GM18867 (cell line): ENCODE measurements at regions not wholly inside any gene's neighbourhood (a gene's known extent, or its start where the extent isn't known, plus 50 kb on each side); places are given as distances from the start of the nearest gene placed in this dataset.

ENCODE experiments used
- ATAC-seq: cut with Tn5 transposase; IDR thresholded peaks from one replicate; pipeline ENCODE4 v1.9.1; 2021; ENCODE audit warnings: mild to moderate bottlenecking, moderate library complexity; ENCODE audit not compliant: unreplicated experiment

- ATAC-seq, result no peak
Observed at GRCh38 chr2:12074845-12075217, 328.4 kb downstream of the LPIN1 start.

DNA sequence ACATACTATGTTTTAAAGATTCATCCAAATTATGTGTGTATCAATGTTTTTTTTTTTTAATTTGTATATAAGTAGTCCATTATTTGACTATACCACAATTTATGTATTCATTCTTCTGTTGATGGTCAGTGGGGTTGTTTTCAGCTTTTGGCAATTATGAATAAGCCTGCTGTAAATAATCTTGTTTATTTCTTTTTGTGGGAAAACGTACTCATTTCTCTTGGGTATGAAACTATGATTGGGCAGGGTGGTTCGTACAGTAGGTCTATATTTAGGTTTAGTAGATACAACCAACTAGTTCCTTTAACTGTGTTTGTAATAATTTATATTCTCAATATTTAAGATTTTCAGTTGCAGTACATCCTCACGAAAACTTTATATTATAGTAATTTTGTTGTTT is 329.2 kb downstream of the LPIN1 start:
- no peak for ATAC-seq

DNA sequence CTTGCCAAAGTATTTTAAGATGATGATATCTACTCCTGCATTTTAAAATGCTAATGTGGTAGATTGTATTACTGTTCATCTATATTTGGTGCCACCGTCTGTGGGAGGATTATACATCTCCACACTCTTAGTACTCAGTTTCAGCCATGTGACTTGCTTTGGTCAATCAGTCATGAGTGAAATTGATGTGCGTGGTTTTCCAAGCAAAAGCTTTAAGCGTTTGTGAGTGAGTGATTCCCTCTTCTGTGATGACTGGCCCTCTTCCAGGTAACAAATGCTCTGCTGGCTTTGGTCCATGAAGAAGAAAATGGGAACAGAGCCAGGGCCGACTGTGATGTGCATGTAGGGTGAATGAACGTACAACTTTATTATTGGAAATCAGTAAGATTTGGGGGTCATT is 330.4 kb downstream of the LPIN1 start:
- no peak for ATAC-seq

- ATAC-seq, result no peak
Observed at GRCh38 chr2:12080360-12080759, 333.9 kb downstream of the LPIN1 start.

DNA sequence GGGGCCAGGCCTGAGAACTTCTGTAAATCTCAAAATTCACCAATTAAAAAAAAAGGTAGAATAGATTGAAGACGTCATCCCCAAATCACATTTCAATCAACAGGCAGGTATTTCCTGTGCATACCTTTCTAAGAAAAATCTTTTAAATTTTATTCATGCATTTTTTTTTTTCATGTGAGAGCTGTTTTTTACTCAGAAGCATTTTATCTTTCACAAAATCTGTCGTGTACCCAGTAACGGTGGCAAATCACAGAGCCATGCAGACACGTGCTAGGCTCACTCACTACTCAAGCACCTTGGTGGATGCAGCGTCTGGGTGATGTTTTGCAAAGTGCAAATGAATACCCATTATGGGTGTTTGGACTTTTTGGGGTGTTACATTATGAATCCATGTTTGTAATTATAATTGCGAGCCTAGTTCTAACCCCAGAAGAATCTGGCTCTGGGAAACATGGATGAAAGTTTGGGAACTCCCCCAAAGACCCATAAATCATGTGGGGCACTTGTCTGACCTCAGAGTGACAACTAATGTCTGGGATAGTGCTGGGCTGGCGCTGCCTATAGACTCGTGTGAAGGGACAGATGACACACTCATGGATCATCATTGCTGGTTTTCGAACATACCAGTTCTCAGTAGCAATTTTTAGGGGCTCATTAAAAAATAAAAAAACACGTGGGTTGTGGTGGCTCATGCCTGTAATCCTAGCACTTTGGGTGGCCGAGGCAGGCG is 335.2 kb downstream of the LPIN1 start:
- ATAC-seq, result no peak

- ATAC-seq, result no peak
Observed at GRCh38 chr2:12083081-12083581, 336.7 kb downstream of the LPIN1 start.

DNA sequence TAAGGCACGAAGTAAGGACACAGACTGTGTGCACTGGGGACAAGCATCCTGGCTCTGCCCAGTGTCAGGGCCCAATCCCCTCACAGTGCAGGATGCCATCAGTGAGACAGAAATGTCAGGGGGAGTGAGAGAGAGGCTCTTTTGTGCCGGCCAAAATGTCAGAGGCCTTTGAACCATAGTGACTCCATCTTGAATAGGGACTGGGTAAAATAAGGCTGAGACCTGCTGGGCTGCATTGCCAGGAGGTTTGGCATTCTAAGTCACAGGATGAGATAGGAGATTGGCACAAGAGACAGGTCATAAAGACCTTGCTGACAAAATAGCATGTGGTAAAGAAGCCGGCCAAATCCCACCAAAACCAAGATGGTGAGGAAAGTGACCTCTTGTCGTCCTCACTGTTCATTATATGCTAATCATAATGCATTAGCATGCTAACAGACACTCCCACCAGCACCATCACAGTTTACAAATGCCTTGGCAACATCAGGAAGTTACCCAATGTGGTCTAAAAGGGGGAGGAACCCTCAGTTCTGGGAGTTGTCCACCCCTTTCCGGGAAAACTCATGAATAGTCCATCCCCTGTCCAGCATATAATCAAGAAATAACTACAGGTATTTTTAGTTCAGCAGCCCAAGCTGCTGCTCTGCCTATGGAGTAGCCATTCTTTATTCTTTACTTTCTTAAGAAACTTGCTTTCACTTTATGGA is 337.4 kb downstream of the LPIN1 start:
- no peak for ATAC-seq

DNA sequence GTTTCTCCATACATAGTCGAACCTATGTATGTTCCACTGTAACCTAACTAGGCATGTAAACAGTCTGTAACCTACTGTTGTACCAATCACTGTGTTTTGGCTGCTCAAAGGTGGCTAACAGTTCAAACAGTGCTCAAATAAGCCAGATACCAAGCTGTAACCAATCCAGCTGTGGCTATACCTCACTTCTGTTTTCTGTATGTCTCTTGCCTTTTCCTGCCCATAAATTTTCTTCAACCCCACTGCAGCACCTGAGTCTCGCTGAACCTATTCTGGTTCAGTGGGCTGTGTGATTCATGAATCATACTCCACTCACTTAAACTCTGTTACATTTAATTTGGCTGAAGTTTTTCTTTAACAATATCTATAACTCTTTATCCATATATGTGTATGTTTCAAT is 340.7 kb downstream of the LPIN1 start:
- no peak for ATAC-seq

DNA sequence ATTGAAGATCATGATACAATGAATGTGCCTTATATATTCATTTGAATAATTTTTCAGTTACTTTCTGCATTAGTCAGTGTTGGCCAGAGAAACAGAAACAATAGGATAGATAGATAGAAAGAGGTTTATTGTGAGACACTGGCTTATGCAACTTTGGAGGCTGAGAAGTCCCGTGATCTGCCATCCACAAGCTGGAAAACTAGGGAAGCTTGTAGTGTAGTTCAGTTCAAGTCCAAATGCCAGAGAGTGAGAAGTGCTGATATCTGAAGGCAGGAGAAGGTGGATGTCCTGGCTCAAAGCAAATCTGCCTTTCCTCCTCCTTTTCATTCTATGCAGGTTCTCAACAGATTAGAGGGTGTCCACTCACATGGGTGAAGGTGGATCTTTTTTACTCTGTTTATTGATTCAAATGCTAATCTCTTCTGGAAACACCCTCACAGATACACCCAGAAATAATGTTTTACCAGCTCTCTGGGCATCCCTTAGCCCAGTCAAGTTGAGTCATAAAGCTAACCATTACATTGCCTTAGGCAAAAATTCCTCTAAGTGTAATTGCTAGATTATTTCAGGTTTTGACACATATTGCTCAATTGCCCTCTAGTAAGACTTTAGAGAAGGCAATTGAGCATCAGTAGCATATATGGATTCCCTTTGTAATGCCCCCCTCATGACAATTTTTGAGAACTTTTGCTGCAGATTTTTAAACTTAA is 341.4 kb downstream of the LPIN1 start:
- no peak for ATAC-seq

- no peak for ATAC-seq
Observed at GRCh38 chr2:12089001-12089400, 342.6 kb downstream of the LPIN1 start.

DNA sequence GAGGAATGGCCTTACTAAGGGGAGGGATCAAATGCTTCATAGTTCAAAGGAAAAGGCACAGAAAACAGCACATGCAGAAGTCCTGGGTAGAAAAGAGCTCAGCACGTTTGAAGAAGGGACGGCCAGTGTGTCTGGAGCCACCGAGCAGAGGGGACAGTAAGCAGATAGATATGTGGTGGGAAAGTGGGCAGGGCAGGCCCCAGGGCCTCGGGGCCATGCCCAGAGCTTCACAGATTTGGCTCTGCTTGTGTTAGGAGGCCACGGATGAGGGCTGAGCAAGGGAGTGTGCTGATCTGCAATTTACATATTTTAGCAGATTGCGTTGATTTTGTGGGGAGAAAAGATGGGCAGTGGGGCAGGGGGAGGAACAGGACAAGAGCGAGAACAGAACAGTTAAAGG is 343.1 kb downstream of the LPIN1 start:
- no peak for ATAC-seq

GRCh38 chr2:12090072-12090471 is 343.6 kb downstream of the LPIN1 start:
- no peak for ATAC-seq

DNA sequence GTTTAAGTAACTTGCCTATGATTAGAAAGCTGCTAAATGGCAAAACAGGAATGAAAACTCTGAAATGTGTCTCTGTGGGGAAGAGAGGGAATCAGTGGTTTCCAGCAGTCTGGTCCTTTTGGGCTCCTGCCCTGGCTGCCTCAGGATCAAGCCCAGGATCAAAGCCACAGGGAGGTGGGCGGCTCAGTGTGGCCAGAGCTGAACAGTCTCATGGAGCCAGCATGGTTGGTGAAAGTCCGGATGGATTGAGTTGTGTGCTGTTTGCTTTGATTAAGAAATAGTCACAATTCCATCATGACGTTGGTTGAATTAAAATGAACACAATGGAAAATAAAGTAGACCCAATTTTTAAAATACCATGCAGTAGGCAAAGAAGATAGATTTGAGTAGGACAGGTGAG is 344.2 kb downstream of the LPIN1 start:
- ATAC-seq, result no peak

DNA sequence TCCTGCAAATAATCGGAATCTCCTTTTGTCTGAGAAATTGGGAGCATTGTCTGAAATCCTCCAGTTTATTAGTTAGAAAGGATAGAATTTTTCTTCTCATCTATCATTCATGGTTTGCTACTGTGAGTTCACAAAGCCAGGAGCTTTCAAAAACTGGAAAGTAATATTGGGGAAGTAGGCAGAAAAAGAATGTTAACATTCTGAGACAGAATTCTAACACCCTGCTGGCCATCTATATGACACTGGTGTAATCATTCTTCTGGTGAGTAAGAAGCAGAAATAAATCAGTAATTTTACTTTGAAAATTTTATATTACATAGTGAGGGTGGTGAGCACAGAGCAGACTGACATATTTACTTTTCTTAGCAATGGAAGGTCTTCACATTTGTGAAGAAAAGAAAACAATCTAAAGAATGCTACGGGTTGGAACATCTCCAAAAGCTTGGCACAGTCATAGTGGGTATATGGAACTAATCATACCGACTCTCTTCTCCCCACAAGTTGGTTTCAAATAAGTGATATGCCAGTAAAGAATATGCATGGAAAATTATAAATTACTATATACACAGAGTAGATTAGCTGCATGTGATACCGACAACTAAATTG is 344.9 kb downstream of the LPIN1 start:
- ATAC-seq, result no peak

DNA sequence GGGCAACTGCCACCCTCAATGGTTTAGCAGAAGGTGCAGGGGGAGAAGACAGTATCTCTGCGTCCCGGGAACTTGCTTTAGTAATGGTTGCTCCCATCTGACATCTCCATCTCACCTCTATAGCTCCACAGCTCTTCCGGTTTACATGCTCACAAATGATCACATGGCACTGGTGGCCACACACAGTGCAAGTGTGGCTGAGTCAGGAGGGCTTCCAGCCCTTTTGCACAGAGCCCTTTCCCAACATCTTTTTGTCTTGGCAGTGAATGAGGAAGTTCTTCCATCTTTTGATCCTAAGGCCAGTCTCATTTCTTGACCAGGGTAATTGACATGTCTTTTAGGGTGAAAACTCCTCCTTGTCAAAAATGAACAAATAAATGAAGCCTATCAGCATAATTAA is 347.7 kb downstream of the LPIN1 start:
- no peak for ATAC-seq

DNA sequence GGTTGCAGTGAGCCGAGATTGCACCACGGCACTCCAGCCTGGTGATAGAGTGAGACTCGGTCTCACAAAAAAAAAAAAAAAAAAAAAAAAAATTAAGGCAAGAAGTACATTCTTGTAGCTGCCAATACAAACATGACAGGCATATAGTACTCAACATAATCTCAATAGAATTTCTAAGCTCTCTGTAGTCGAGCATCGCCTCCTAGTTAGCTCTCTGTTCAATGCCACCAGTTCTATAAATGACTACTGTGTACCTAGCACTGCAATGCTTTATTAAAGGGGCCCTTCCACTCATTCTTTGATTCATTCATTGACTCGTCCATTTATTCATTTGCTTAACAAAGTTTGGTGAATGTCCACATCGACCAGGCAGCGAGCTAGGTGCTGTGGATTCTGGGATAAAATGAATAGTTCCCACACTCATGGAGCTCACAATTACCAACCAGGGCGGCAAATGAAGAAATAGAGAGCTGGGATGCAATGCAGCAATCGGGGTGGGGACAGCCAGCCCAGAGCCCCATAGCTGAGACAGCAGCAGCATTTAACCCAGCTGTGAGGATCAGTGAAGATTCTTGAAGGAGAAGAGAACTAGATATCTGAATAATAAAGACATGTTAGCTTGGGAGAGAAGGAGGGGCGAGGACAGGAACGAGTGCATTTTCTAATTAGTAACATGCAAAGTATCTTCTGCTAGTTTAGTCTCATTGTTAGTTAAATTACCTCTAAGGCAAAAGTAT is 349.8 kb downstream of the LPIN1 start:
- ATAC-seq, result no peak

GRCh38 chr2:12096788-12097449 is 350.5 kb downstream of the LPIN1 start:
- no peak for ATAC-seq

DNA sequence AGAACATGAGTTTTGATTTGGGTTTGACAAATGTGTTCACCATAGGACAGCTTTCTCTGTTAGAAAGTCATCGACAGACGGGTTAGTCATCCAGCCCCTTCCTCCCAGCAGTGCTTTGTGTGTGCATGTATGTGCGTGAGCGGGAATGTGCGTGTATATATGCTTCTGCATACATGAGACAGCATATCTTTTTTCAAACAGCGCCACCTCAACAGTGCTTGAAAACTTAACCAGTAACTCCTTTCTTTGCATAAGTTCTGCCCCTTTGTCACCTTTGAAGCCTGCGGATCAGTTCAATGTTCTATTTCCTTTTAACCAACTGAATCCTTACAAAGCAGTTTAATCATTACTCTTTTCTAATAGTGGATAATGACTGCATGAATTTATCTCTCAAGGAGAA is 351.4 kb downstream of the LPIN1 start:
- ATAC-seq, result no peak

DNA sequence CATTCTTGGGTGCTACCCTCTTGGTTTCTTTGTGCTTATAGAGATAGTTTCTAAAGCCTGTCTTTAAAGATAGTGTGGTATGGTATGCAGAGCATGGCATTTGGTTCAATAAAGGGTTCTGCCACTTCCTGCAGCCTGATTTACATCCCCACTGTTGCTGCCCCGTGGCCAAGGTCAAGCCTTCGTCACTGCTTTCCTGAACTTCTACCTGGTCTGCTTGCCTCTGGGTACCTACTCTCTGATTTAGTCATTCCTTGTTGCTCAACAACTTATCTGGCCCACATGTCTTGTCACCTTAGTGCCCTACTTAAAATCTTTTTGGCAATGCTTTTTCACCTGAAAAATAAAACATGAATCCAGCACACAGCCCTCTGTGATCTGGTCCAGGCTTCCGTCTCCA is 352.9 kb downstream of the LPIN1 start:
- no peak for ATAC-seq

- ATAC-seq, result no peak
Observed at GRCh38 chr2:12102679-12103078, 356.2 kb downstream of the LPIN1 start.
